ENCODE measurements at regions not wholly inside any gene's neighbourhood (a gene's known extent, or its start where the extent isn't known, plus 50 kb on each side); places are given as distances from the start of the nearest gene placed in this dataset.
"Not testable (repeated sequence)": the region's sequence is repeated elsewhere in the genome, so short reads cannot be mapped to it uniquely, and the experiment has no call there.

GRCh38 chr15:95152741-95153140 is 921.4 kb downstream of the MCTP2 start:
- no peak for DNase-seq

- not testable (repeated sequence) for DNase-seq
Observed at GRCh38 chr15:95153201-95153600, 921.8 kb downstream of the MCTP2 start.

GRCh38 chr15:95160316-95160715 is 929.0 kb downstream of the MCTP2 start:
- DNase-seq = no peak

GRCh38 chr15:95162069-95162468 is 930.7 kb downstream of the MCTP2 start:
- no peak for DNase-seq

GRCh38 chr15:95162531-95162930 is 931.2 kb downstream of the MCTP2 start:
- no peak for DNase-seq

- DNase-seq = no peak
Observed at GRCh38 chr15:95162967-95163531, 931.7 kb downstream of the MCTP2 start.

- no peak for DNase-seq
Observed at GRCh38 chr15:95168152-95168551, 936.8 kb downstream of the MCTP2 start.

GRCh38 chr15:95168951-95169431 is 937.6 kb downstream of the MCTP2 start:
- no peak for DNase-seq

- no peak for DNase-seq
Observed at GRCh38 chr15:95169541-95170459, 938.4 kb downstream of the MCTP2 start.

GRCh38 chr15:95170561-95171380 is 939.4 kb downstream of the MCTP2 start:
- no peak for DNase-seq

- DNase-seq = no peak
Observed at GRCh38 chr15:95171564-95171963, 940.2 kb downstream of the MCTP2 start.

GRCh38 chr15:95174301-95175259 is 943.2 kb downstream of the MCTP2 start:
- DNase-seq = no peak

- no peak for DNase-seq
Observed at GRCh38 chr15:95175914-95176658, 944.7 kb downstream of the MCTP2 start.

- DNase-seq = no peak
Observed at GRCh38 chr15:95176794-95177577, 945.6 kb downstream of the MCTP2 start.

GRCh38 chr15:95180530-95180929 is 949.2 kb downstream of the MCTP2 start:
- no peak for DNase-seq

- no peak for DNase-seq
Observed at GRCh38 chr15:95182091-95182490, 950.7 kb downstream of the MCTP2 start.

- no peak for DNase-seq
Observed at GRCh38 chr15:95192923-95193322, 961.6 kb downstream of the MCTP2 start.

- DNase-seq = no peak
Observed at GRCh38 chr15:95194746-95195145, 963.4 kb downstream of the MCTP2 start.

- no peak for DNase-seq
Observed at GRCh38 chr15:95196176-95196915, 965.0 kb downstream of the MCTP2 start.
